Keratinocyte (primary cell): ENCODE measurements at regions not wholly inside any gene's neighbourhood (a gene's known extent, or its start where the extent isn't known, plus 50 kb on each side); places are given as distances from the start of the nearest gene placed in this dataset.

Source experiments
- CTCF ChIP-seq, 3 experiments: IDR thresholded peaks in 1 of 3; conservative IDR thresholded peaks in 1 of 3; optimal IDR thresholded peaks in 1 of 3; 2 replicates in 2 of 3; 3 replicates in 1 of 3; pipeline versions ENCODE3 to v1.5.1; 2011; ENCODE audit warnings: low read length in 3 of 3, mild to moderate bottlenecking in 3 of 3, moderate library complexity in 2 of 3, control low read depth in 1 of 3, inconsistent platforms in 1 of 3; ENCODE audit not compliant: insufficient read depth in 2 of 3; ENCODE audit errors: extremely low read depth in 1 of 3
- EZH2 ChIP-seq: IDR thresholded peaks from one replicate; pipeline ENCODE4 v1.6.1; 2012; ENCODE audit warnings: inconsistent platforms, mild to moderate bottlenecking, low read length, moderate library complexity

- TF ChIP-seq CTCF (optimal IDR thresholded peaks at IDR 0.05 in 1 of 3, IDR thresholded peaks at IDR 0.05 in 1 of 3, conservative IDR thresholded peaks at IDR 0.05 in 1 of 3; ENCODE audit: extremely low read depth in 1 of 3, insufficient read depth in 2 of 3, low read length in 3 of 3) (no peak), EZH2 (no peak)
Observed at GRCh38 chr2:173572848-173573247, 218.2 kb downstream of the CDCA7 start.
